ENCODE measurements at regions not wholly inside any gene's neighbourhood (a gene's known extent, or its start where the extent isn't known, plus 50 kb on each side); places are given as distances from the start of the nearest gene placed in this dataset.

- Histone ChIP-seq H3K27me3 (ENCODE audit: control insufficient read depth, insufficient read depth, low read length) (no peaks in the 10 kb centered on the region), H3K9ac (ENCODE audit: low read depth, low read length) (no peak overlapping the region), H3K4me3 (ENCODE audit: low read depth, low read length) (no peak overlapping the region), H3K9me3 (ENCODE audit: control insufficient read depth, insufficient read depth, low read length) (no peaks in the 10 kb centered on the region), H3K36me3 (ENCODE audit: control insufficient read depth, insufficient read depth, low read length) (no peaks in the 10 kb centered on the region), H3K4me1 (ENCODE audit: control insufficient read depth, insufficient read depth, low read length) (peaks cover 7% of the 10 kb centered on the region; the same call in 1 of the 2 replicates), H3K27ac (ENCODE audit: low read depth, low read length) (no peak overlapping the region)
These were observed 228.4 kb upstream of the JAG1 start for GRCh38 chr20:10902174-10902573.

DNA sequence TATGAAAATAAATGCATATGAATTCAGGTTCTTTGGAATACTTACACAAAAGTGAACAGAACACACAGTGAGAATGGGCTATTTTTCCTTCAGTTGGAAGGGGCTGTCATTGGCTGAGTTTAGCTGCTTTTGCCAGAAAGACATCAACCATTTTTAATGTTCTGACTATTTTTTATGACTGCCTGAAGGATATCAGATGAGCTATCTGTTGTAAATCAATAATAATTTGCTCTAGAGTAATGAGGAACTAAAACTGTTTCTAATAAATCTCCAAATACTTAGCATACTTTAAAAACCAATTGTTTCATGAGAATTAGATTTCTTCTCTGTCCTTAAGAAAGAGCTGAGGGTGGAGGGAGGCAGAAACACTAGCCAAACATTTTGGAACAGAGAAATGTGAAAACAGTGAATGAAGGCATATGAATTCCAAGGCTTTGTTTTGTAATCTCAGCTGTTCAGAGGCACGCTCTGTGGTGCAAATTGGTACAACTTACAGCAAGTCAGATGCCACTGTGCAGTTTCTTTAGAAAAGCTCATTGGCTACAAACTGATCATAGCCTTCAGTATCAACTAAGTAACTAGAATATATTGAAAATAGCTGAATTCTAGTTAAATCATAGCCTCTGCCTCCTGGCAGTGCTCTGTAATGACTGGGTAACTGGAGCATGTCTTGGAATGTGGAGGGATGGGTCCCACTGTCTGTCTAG lies 228.9 kb upstream of the JAG1 start:
- Histone ChIP-seq H3K9ac (ENCODE audit: low read depth, low read length) (no peak overlapping the region), H3K4me3 (ENCODE audit: low read depth, low read length) (no peak overlapping the region), H3K27me3 (ENCODE audit: control insufficient read depth, insufficient read depth, low read length) (no peaks in the 10 kb centered on the region), H3K9me3 (ENCODE audit: control insufficient read depth, insufficient read depth, low read length) (no peaks in the 10 kb centered on the region), H3K36me3 (ENCODE audit: control insufficient read depth, insufficient read depth, low read length) (no peaks in the 10 kb centered on the region), H3K27ac (ENCODE audit: low read depth, low read length) (no peak overlapping the region), H3K4me1 (ENCODE audit: control insufficient read depth, insufficient read depth, low read length) (peaks cover 7% of the 10 kb centered on the region; the same call in 1 of the 2 replicates)

DNA sequence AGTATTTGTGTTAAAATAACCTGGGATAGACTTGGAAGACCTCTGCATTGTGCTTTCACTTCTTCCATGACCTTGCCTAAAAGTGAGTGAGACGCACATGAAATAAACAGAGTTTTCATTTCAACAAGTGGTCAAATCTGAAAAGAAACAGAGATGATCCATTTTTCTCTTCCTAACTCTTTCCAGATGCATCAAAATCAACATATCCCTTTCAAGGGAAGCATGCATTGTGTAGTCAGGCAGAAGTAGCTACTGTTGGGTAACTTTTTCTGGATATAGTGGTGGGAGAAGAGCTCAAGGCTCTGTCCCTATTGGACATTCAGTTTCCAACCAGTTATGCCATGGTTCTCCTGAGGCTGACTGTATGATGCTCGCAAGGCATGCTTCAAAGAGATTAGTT lies 233.0 kb upstream of the JAG1 start:
- Histone ChIP-seq H3K27me3 (ENCODE audit: control insufficient read depth, insufficient read depth, low read length) (no peaks in the 10 kb centered on the region), H3K4me3 (ENCODE audit: low read depth, low read length) (no peak overlapping the region), H3K36me3 (ENCODE audit: control insufficient read depth, insufficient read depth, low read length) (no peaks in the 10 kb centered on the region), H3K27ac (ENCODE audit: low read depth, low read length) (no peak overlapping the region), H3K4me1 (ENCODE audit: control insufficient read depth, insufficient read depth, low read length) (peaks cover 14% of the 10 kb centered on the region; the same call in 1 of the 2 replicates), H3K9ac (ENCODE audit: low read depth, low read length) (no peak overlapping the region), H3K9me3 (ENCODE audit: control insufficient read depth, insufficient read depth, low read length) (no peaks in the 10 kb centered on the region)

DNA sequence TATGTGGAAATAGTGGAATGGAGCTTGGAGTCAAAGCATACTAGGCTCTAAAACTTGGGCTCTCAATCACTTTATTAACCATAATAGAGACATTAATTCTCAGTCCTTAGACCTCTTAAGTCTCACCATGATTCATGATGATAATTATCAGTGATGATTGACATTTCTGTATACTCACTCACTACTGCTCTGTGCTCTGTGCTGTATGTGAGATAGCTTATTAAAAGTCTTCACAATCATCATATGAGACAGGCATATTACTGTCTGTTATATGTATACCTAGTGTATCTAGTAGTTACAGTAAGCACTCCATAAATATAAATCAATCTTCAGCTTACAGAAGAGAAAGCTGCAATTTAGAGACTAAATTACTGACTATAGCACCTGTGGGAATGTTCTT lies 236.0 kb upstream of the JAG1 start:
- Histone ChIP-seq H3K4me1 (ENCODE audit: control insufficient read depth, insufficient read depth, low read length) (peaks cover 7% of the 10 kb centered on the region; the same call in 1 of the 2 replicates), H3K9ac (ENCODE audit: low read depth, low read length) (no peak overlapping the region), H3K27me3 (ENCODE audit: control insufficient read depth, insufficient read depth, low read length) (no peaks in the 10 kb centered on the region), H3K9me3 (ENCODE audit: control insufficient read depth, insufficient read depth, low read length) (no peaks in the 10 kb centered on the region), H3K36me3 (ENCODE audit: control insufficient read depth, insufficient read depth, low read length) (no peaks in the 10 kb centered on the region), H3K27ac (ENCODE audit: low read depth, low read length) (no peak overlapping the region), H3K4me3 (ENCODE audit: low read depth, low read length) (no peak overlapping the region)

GRCh38 chr20:10910535-10911178 lies 236.9 kb upstream of the JAG1 start:
- H3K4me1 ChIP-seq (ENCODE audit: control insufficient read depth, insufficient read depth, low read length), result peaks cover 7% of the 10 kb centered on the region; the same call in 1 of the 2 replicates
- no peaks in the 10 kb centered on the region for H3K27me3 ChIP-seq (ENCODE audit: control insufficient read depth, insufficient read depth, low read length)
- H3K4me3 ChIP-seq (ENCODE audit: low read depth, low read length), result no peak overlapping the region
- H3K9ac ChIP-seq (ENCODE audit: low read depth, low read length), result no peak overlapping the region
- H3K36me3 ChIP-seq (ENCODE audit: control insufficient read depth, insufficient read depth, low read length), result no peaks in the 10 kb centered on the region
- no peak overlapping the region for H3K27ac ChIP-seq (ENCODE audit: low read depth, low read length)
- H3K9me3 ChIP-seq (ENCODE audit: control insufficient read depth, insufficient read depth, low read length), result no peaks in the 10 kb centered on the region

- Histone ChIP-seq H3K27me3 (ENCODE audit: control insufficient read depth, insufficient read depth, low read length) (no peaks in the 10 kb centered on the region), H3K9ac (ENCODE audit: low read depth, low read length) (no peak overlapping the region)
These were observed 237.5 kb upstream of the JAG1 start for GRCh38 chr20:10911298-10911697.

DNA sequence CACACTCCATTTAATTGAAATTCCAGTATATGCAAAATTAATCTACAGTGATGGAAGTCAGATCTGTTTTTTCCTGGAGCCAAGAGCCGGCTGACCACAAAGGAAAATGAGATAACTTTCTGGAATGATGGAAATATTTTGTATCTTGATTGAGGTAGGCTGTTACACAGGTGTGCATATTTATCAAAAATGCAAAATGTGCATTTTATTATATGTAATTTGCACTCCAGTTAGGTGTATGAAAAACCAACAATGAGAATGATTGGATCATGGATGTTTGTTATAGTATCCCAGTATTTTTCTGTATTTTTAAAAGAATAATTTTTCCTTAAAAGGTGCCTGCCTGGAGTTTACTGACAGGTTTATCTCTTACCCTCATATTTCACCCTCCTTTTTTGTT lies 242.0 kb upstream of the JAG1 start:
- H3K4me3 ChIP-seq (ENCODE audit: low read depth, low read length), result no peak overlapping the region
- no peaks in the 10 kb centered on the region for H3K36me3 ChIP-seq (ENCODE audit: control insufficient read depth, insufficient read depth, low read length)
- H3K27ac ChIP-seq (ENCODE audit: low read depth, low read length), result no peak overlapping the region
- no peaks in the 10 kb centered on the region for H3K4me1 ChIP-seq (ENCODE audit: control insufficient read depth, insufficient read depth, low read length)
- no peaks in the 10 kb centered on the region for H3K27me3 ChIP-seq (ENCODE audit: control insufficient read depth, insufficient read depth, low read length)
- no peak overlapping the region for H3K9ac ChIP-seq (ENCODE audit: low read depth, low read length)
- H3K9me3 ChIP-seq (ENCODE audit: control insufficient read depth, insufficient read depth, low read length), result no peaks in the 10 kb centered on the region

More at GRCh38 chr20:10911298-10911697, 237.5 kb upstream of the JAG1 start:
- H3K9me3 ChIP-seq (ENCODE audit: control insufficient read depth, insufficient read depth, low read length), result no peaks in the 10 kb centered on the region
- no peak overlapping the region for H3K27ac ChIP-seq (ENCODE audit: low read depth, low read length)
- H3K36me3 ChIP-seq (ENCODE audit: control insufficient read depth, insufficient read depth, low read length), result no peaks in the 10 kb centered on the region
- peaks cover 7% of the 10 kb centered on the region; the same call in 1 of the 2 replicates for H3K4me1 ChIP-seq (ENCODE audit: control insufficient read depth, insufficient read depth, low read length)
- H3K4me3 ChIP-seq (ENCODE audit: low read depth, low read length), result no peak overlapping the region

DNA sequence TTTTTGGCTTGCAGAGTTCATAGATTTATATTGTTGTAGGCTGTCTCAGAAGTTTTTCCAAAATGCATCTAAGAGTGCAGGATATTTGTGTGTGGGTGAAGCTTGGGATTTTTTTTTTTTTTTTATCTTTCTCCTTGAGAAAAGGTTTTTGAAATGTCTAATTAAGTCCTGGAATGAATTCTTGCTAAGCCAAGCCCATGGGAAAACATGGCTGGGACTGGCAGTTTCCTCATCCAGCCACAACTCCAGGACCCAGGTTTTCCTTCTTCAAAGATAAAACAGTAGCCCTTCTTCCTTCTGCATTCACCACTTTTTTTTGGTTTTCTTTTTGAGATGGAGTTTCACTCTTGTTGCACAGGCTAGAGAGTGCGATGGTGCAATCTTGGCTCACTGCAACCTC lies 242.5 kb upstream of the JAG1 start:
- Histone ChIP-seq H3K4me1 (ENCODE audit: control insufficient read depth, insufficient read depth, low read length) (no peaks in the 10 kb centered on the region), H3K9me3 (ENCODE audit: control insufficient read depth, insufficient read depth, low read length) (no peaks in the 10 kb centered on the region), H3K27ac (ENCODE audit: low read depth, low read length) (no peak overlapping the region), H3K4me3 (ENCODE audit: low read depth, low read length) (no peak overlapping the region), H3K36me3 (ENCODE audit: control insufficient read depth, insufficient read depth, low read length) (no peaks in the 10 kb centered on the region), H3K27me3 (ENCODE audit: control insufficient read depth, insufficient read depth, low read length) (no peaks in the 10 kb centered on the region), H3K9ac (ENCODE audit: low read depth, low read length) (no peak overlapping the region)

- H3K9me3 ChIP-seq (ENCODE audit: control insufficient read depth, insufficient read depth, low read length), result no peaks in the 10 kb centered on the region
- no peak overlapping the region for H3K9ac ChIP-seq (ENCODE audit: low read depth, low read length)
- H3K27ac ChIP-seq (ENCODE audit: low read depth, low read length), result no peak overlapping the region
- H3K36me3 ChIP-seq (ENCODE audit: control insufficient read depth, insufficient read depth, low read length), result no peaks in the 10 kb centered on the region
- no peaks in the 10 kb centered on the region for H3K27me3 ChIP-seq (ENCODE audit: control insufficient read depth, insufficient read depth, low read length)
- H3K4me3 ChIP-seq (ENCODE audit: low read depth, low read length), result no peak overlapping the region
- peaks cover 5% of the 10 kb centered on the region; the same call in 1 of the 2 replicates for H3K4me1 ChIP-seq (ENCODE audit: control insufficient read depth, insufficient read depth, low read length)
These were observed 244.0 kb upstream of the JAG1 start for GRCh38 chr20:10917826-10918225.

DNA sequence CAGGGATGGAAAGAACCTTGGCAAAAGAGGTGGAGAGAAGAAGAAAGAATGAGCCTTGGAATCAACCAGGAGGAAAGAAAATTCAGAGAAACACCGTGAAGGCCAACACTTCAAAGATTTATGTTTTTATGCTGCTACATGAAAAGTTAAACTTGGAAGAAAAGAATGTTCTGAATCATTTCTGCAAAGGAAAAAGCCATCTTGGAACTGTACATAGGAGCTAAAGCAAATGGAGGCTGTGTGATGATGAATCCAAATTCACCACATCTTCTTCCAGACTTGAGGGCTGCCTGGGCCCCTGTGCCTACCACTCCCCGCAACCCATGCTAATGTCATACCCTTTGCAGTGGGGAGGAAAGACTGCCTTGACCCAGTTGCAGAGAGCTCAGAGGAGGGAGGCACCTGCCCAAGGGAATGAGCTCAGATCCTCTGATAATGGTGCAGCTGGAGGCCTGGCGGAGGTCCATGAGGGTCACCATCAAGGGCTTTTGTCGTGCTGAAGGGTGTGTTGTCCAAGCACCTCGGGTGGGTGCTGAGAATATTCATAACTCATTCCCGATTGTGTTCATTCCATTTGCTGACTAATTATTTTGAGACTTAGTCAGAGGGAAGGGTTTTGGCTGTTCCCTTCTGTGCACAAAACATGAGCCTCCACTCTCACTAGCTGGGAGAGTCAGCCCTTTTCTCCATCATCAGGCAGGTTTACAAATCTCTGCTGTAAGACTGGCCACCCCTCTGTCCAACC lies 245.8 kb upstream of the JAG1 start:
- no peaks in the 10 kb centered on the region for H3K9me3 ChIP-seq (ENCODE audit: control insufficient read depth, insufficient read depth, low read length)
- H3K27ac ChIP-seq (ENCODE audit: low read depth, low read length), result no peak overlapping the region
- H3K4me3 ChIP-seq (ENCODE audit: low read depth, low read length), result no peak overlapping the region
- H3K4me1 ChIP-seq (ENCODE audit: control insufficient read depth, insufficient read depth, low read length), result peaks cover 9% of the 10 kb centered on the region; the same call in 1 of the 2 replicates
- H3K9ac ChIP-seq (ENCODE audit: low read depth, low read length), result no peak overlapping the region
- no peaks in the 10 kb centered on the region for H3K27me3 ChIP-seq (ENCODE audit: control insufficient read depth, insufficient read depth, low read length)
- no peaks in the 10 kb centered on the region for H3K36me3 ChIP-seq (ENCODE audit: control insufficient read depth, insufficient read depth, low read length)

DNA sequence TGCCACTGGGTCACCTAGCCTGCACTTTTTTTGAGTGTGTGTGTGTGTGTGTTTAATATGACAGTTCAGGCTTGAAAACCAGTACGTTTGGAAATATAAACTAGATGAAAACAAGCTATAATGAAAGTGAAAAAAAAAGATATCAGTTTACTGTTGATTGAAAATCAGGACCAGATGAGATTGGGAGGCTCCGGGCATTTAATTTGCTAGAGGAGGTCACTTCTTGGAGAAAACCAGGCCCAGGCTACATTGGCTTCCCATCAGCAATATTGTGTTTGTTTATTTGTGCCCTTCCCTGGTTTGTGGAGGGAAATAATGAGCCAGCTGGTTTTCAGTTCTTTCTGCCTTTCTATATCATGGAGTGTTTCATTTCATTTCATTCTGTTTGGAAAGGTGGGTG lies 246.6 kb upstream of the JAG1 start:
- no peaks in the 10 kb centered on the region for H3K9me3 ChIP-seq (ENCODE audit: control insufficient read depth, insufficient read depth, low read length)
- no peak overlapping the region for H3K4me3 ChIP-seq (ENCODE audit: low read depth, low read length)
- H3K9ac ChIP-seq (ENCODE audit: low read depth, low read length), result no peak overlapping the region
- H3K36me3 ChIP-seq (ENCODE audit: control insufficient read depth, insufficient read depth, low read length), result no peaks in the 10 kb centered on the region
- peaks cover 9% of the 10 kb centered on the region; the same call in 1 of the 2 replicates for H3K4me1 ChIP-seq (ENCODE audit: control insufficient read depth, insufficient read depth, low read length)
- H3K27ac ChIP-seq (ENCODE audit: low read depth, low read length), result no peak overlapping the region
- no peaks in the 10 kb centered on the region for H3K27me3 ChIP-seq (ENCODE audit: control insufficient read depth, insufficient read depth, low read length)

Data from HUES48 (cell line).